HG02973 (cell line): ENCODE measurements at regions not wholly inside any gene's neighbourhood (a gene's known extent, or its start where the extent isn't known, plus 50 kb on each side); places are given as distances from the start of the nearest gene placed in this dataset.
"Not testable (repeated sequence)": the region's sequence is repeated elsewhere in the genome, so short reads cannot be mapped to it uniquely, and the experiment has no call there.

Experiments used
- ATAC-seq: cut with Tn5 transposase; IDR thresholded peaks from one replicate; pipeline ENCODE4 v1.9.1; 2021; ENCODE audit warnings: moderate library complexity; ENCODE audit not compliant: unreplicated experiment

DNA sequence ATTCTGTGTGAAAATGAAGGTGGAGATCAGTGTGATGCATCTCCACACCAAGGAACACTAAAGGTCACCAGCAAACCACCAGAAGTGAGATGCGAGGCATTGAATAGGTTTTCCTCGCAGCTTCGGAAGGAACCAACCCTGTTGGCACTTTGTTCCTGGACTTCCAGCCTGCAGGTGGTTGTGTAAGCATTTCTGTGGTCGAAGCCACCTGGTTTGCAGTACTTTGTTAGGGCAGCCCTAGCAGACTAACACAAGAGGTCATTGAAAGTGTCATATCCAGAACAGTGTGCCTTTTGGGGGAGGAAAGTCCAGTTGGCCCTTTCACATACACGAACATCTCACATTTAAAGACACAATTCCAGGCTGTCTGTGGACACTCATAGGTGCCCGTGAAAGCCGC, 237.2 kb upstream of the PLGLB1 start:
- ATAC-seq, result not testable (repeated sequence)

DNA sequence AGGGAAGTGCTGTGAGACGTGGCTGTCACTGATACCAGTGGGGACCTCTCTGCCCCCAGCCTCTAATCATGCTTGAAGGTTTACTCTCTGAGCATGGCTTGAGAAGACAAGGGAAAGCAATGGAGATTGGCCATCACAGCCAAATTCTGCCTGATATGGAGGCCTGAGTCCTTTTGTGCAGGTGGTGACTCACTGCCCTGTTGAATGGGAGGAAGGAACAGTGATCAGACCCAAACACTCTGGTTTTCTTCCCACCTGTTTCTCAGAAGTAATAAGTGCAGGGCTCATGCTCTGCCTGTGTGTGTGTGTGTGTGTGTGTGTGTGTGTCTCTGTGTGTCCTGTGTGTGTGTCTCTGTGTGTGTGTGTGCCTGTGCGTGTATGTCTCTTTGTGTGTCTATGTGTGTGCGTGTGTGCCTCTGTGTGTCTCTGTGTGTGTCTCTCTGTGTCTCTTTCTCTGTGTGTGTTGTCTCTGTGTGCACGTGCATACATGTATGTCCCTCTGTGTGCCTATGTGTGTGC, 240.6 kb upstream of the PLGLB1 start:
- ATAC-seq, result not testable (repeated sequence)

DNA sequence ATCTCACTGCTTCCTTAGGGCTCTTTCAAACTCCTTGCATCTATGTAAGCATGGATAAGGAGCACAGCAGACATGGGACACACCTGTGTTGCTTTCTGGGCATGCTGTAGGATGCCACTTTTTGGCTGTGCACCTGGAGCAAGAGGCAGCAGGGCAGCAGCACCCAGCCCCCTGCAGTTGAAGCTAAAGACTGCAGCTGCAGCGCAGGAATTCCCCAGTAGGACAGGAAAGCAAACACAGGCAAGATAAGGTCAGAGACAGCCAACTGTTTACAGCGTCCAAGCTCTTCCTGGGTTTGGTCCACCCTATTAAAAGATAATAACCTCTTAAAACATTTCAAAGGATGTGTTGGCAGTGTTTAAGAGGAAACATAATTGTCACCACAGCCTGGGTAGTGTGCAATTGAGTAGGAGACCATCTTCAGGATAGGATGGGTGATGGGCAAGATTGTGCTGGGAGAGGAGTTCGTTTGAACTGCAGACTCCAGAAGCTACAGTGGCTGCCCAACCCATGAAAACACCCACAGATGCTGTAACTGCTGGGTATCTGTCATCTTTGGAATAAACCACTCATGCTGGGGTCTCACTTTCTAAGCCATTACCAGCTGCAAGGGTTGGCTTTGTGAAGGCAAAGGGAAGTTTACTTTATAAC, 242.3 kb upstream of the PLGLB1 start:
- not testable (repeated sequence) for ATAC-seq

DNA sequence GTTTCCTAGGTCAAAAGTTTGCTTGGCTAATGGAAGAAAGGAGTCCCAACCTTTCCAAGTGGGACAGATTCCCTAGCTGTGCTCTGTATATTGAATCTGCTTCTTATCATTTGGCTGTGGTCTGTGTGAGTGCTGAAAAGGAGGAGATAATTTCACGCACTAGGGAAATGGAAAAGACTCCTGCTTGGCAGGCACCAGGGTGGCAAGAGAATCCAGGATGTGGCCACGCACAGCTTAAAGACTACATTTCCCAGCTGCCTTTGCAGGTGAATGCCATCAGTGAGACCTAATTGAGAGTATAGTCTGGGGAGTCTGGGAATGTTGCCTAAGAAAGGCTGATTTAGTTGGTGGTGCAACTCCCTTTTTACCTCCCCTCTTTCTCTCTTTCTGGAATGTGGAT, 253.5 kb upstream of the PLGLB1 start:
- not testable (repeated sequence) for ATAC-seq

DNA sequence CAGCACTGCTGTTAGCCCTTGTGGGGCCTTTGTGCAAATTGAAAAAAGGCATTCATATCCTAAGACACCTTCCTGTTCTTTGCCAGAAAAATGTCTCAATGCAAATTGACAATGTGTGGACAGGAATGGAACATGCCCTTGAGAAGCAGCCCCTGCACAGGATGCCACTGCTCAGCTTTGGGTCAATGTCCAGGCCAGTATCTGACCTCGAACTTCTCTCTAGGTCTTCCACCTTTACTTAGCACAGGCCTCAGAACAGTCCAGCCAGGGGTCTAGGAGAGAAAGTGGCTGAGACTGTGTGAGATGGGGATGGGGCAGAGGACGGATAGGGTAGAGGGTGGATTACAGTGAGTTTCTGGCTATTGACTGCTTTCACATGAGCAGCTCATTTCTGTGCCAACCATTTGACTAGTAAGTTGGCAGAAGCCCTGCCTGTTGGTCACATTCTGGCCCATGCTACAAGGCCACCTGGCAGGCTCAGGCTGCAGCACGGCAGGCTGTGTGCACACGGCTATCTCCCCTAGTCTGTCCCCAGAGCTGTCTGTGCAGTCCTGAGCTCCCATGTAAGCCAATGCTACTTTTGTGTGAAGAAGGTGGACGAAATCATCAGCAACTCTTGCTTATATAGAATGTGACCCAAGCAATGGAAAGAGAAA, 254.5 kb upstream of the PLGLB1 start:
- ATAC-seq, result not testable (repeated sequence)

DNA sequence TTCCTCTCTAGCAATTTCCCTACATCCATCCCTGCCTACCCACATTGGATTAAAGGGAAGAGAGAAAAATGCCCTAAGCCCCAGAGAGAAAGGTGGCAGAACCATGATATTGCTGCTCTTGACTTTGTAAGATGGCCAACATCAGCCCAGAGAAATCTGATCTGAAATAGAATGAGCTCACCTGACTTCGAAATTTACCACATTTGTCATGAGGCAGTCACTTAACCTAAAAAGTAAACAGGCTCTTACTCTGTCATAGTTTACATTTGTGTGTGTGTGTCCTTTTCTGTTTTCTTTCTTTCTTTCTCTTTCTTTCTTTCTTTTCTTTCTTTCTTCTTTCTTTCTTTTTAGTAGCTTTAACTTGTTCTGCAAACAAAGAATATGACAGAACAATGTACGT, 255.0 kb upstream of the PLGLB1 start:
- ATAC-seq, result not testable (repeated sequence)

DNA sequence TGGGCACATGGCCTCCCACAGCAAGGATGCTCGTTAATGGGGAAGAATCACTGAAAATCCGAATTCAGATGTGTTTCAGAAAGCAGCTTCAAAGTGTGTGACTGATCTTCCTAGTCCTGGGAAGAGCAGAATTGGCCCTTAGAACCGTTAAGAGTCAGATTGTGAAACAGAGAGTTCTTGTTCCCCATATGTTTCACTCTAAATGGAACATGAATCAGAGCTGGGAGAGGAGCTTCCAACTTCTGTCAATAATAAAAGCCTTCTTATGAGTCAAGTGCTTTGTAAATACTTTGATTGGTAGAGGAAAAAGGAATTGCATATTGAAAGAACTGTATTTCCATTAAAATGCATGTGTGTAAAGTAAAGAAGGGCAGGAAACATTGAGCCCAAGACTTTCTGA, 256.1 kb upstream of the PLGLB1 start:
- not testable (repeated sequence) for ATAC-seq

DNA sequence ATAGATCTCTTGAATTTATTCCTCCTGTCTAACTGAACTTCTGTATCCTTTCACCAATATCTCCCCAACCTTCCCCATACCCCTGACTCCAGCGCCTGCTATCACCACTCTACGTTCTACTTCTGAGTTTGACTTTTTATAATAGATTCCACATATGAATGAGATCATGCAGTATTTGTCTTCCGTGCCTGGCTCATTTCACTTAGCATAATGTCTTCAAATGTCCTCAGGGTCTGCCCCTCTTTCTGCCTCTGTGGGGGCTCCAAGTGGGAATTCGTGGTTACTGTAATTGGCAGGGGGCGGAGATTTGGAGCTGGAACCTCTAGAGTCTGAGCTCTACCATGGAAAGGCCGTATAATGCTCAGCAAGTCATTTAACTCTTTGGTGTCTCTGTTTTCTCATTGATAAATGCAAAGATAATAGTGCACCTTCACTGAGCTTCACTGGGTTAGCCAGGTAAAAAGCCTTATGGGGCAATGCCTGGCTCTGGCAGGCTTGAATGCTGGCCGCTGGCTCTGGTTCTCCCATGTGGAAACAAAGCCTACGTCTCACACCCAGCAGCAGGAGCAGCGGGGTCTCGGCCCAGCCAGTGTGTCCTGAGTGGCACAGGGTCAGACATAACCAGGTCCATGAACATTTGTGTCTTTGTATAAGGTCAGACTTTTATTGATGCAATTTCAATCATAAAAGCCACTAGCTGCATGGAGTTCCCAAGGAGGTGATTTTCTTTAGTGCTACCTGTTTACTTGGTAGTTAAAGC, 259.1 kb upstream of the PLGLB1 start:
- ATAC-seq, result not testable (repeated sequence)

DNA sequence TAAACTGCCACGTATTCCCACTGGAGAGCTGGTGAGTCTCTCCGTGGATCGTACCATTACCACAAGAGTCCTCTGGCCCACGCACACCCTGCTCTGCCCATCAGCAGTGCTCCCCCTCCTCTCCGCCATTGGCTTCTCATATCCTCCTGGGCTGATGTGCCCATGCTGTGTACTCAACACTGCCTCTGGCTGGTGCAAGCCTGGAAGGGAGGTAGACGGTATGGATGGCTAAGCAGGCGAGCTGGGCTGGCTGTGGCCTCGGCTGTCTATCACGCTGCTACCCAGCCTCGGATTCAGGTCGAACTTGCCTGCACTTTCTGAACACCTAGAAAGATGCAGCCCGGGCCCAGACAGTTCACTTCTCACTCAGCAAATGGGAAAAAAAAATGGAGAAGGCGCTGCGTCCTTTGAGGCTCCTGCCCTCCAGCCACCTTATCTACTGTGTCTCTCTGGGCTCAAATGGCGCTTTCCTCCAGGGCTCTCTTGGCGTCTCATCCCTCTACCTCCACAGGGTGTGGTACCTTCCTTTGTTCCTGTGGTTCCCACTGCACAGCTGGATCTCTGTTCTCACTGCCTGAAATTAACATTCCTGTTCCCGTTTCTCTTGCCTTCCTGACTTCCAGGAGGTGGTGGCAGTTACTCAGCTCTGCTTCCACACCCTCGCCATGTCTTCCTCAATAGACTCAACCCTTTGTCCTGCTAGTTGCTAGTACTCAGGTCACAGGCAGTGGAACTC, 262.3 kb upstream of the PLGLB1 start:
- ATAC-seq, result not testable (repeated sequence)

DNA sequence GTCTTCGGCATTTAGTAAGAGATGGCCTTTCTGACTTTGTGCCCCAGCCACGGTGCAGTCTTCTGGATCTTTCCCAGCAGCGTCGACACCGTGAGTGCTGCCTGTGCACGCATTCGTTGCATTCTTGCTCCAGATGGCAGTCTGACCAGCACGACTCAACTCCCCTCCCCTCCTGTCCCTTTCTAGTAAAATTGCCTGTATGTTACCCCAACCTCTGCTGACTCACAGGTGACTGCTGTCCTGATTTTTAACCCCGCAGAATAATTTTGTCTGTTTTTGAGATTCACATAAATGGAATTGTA, 262.8 kb upstream of the PLGLB1 start:
- not testable (repeated sequence) for ATAC-seq

DNA sequence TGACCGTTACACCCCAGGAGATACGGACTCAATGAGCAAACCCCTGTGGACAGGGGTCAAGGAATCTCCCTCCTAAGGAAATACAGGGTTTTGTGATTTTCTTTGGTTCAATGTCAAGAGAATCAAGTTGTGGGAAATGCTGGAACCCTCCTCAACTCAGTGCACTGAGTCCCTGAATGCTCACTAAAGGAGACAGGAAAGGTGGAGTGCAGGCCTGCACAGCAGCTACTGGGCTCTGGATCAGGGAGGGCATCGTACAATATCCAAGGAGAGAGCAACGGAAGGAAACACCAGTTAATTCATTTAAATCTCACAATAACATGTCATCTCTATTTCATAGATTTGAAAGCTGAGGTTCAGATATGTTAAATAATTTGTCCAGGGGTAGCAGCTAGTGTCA, 263.5 kb upstream of the PLGLB1 start:
- not testable (repeated sequence) for ATAC-seq

DNA sequence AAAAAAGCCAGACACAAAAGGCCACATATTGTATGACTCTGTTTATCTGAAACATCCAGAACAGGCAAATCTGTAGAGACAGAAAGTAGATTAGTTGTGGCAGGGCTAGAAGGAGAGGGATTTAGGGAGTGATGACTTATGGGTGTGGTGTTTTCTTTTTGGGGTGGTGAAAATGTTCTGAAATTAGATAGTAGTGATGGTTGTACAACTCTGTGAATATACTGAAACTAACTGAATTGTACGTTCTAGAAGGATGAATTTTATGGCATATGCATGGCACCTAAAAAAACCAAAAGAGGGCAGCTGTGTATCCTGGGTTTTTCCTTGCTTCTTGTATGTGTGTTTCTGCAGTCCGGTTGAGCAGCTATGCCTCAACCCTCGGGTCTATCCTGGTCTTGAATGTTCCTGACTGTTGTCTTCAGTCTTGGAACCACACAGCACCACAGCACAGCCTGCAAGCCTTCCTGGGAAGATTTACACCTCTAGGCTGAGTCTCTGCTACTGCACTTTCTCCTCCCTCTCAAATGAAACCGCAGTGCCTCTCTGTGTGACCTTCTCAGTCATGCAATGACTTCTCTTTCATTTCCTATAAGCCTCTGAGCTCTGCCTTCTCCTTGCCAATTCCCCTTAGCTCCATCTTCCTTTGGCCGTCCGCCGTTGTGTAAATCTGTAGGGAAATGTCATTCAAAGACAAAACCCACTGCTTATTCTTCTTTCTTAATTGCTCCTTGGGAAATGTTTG, 269.1 kb upstream of the PLGLB1 start:
- not testable (repeated sequence) for ATAC-seq

DNA sequence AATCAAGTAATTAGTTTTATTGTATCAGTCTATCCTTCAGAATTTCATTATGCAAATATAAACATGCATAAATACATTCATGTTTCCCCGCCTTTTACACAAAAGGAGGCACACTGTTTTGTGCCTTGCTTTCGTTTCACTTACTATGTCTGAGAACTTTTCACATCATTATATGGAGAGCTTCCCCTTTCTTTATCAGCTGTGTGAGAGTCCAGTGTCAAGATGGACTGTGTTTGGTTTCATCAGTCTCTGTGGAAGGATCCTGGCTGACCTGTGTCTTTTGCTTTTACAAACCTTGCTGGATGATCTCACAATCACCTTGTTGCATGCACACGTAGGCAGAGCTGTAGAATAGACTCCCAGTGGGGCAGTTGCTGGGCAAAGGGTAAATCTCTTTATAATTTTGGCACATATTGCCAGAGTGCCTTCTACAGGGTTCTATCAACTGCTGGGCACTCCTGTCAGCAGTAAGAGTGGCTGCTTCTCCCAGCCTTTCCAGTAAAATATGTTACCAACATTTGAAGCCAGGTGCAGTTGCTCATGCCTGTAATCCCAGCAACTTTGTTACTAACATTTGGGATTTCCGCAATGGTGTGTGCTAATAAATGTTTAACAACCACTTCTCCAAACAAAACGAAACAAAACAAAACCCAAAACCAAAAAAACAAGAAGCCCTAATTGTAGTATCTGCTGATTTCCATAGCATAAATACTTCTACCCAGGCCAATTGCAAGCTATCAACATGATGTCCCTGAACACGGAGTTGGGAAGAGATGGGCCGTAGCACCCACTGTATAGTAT, 270.0 kb upstream of the PLGLB1 start:
- not testable (repeated sequence) for ATAC-seq

DNA sequence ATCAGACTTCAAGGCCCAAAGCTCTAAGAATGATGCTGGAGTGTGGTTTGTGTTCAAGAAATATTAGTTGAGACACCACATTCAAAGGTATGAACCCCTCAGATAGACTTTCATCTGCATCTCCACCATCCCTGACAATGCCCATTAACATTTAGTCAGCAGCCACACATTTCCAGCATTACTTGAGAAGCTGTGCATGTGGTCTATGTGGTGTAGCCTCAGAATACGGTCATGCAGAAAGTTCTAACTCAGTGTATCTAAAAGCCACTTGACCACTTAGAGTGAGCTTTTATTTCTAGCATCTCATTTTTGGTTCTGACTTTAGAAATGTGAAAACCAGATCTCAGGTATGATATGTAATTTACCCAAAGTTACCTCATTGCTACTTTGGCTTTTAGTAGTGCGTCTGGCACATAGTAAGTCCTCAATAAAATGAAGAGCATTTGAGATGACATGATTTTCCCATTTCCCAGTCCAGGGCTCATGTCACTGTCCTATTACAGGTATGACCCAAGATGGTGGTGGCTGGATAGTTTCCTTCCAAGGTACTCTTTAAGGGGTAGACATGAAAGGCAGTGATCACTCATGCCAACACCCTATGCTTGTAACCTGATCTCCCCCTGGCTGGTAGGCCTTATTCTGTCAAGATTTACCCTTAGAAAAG, 272.4 kb upstream of the PLGLB1 start:
- not testable (repeated sequence) for ATAC-seq

DNA sequence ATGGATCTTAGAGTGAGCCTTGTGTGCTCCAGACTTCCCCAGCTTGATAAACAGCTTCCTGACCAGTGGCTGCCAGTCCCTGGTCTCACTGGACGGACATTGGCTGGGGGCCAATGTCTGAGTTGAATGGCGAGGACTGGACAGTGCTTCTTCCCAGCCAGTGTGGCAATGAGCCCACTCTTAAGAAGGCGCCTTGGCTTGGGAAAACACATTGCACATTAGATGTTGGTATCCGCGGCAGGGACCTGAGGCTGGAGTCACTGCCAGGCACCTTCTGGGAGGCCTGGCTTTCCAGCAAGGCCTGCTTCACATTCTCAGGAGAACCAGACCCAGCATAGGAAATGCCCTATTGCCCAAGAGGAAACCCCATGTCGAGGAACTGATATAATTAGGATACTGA, 273.5 kb upstream of the PLGLB1 start:
- not testable (repeated sequence) for ATAC-seq

DNA sequence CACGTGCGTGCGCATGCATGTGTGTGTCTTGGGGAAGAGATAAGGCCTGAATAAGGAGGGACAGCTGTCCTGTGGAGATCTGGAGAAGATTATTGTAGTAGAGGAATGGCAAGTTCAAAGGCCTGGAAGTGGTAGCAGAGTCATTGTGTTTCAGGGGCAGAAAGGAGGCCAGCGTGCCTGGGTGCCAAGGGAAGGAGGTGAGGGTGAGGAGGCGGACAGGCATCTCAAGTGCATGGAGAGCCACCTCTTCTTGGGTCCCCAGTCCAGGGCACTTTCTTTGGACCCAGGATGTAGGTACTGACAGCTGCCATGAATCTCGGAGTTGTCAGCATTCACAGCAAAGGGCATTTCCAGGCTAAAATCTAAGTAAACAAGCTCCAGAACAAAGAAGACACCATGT, 279.7 kb upstream of the PLGLB1 start:
- ATAC-seq, result not testable (repeated sequence)

DNA sequence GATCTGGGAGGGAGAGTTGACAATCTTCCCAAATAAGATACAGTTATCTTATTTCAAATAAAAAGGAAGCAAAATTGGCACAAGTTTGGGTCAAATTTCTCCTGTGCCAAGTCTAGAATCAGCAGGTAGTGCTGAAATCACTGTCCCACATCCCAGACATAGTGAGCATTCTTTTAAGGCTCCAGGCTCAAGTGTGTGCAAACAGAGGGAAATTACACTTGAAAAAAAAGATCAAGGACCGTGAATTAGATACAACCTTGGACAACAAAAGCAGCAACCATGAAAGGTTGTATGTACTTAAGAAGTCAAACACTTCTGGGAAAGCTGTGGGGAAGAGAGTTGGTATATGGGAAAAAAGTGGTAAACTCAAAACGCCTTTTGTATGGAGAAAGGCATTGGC, 280.2 kb upstream of the PLGLB1 start:
- not testable (repeated sequence) for ATAC-seq

DNA sequence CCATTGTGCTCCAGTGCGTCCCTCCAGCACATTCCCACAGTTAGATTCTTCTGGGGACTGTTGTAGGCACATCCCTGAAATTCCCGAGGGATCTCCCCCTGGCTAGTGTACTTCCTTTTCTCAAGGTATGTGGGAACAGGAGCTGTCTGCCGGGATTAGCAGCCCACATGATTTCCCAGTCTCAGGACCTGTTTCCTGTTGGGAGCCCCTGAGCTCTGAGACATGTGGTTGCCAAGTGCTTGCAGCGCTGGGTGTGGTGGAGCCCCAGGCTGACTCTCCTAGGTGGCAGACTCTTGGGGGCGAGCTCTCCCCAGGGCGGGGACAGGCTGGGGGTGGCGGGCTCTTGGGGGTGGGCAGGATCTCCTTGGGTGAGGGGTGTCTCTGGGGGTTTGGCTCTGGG, 287.0 kb upstream of the PLGLB1 start:
- not testable (repeated sequence) for ATAC-seq

DNA sequence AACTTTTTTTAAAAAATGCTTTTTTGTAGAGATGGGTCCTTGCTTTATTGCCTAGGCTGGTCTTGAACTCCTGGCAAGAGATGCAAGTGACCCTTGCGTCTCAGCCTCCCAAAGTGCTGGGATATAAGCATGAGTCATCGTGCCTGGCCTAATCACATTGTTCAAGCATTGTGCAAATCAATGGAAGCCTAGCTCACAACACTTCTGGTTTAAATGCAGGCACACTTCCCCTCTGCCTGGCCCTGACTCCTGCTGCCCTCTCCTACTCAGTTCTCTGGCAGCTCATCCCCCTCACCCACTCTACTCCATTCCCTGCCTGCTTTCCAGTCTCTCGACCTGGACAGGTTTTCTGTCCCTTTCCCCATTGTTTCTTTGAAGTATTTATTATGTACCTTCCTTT, 288.1 kb upstream of the PLGLB1 start:
- not testable (repeated sequence) for ATAC-seq
